Activated T-helper 2 cell treated with anti-CD3 and anti-CD28 coated beads, Interferon-gamma antibody, Interleukin-2, Interleukin-4, amounts not matched to agents 10 μg/mL and 5 μg/mL and 100 μg/mL, durations not matched to agents 14 hours and 24 hours and 36 hours (primary cell): ENCODE measurements at regions not wholly inside any gene's neighbourhood (a gene's known extent, or its start where the extent isn't known, plus 50 kb on each side); places are given as distances from the start of the nearest gene placed in this dataset.

Source experiments
- DNase-seq: peaks from one replicate; pipeline ENCODE4 v3.0.0; 2021; ENCODE audit warnings: low spot score
- H3K27ac Mint-ChIP-seq: one replicate; pipeline ENCODE4 v1.8.0; 2021; ENCODE audit warnings: mixed read lengths
- H3K27me3 Mint-ChIP-seq: one replicate; pipeline ENCODE4 v1.8.0; 2021; ENCODE audit warnings: low read depth, mixed read lengths
- H3K36me3 Mint-ChIP-seq: one replicate; pipeline ENCODE4 v1.8.0; 2021; ENCODE audit warnings: low read depth, mixed read lengths
- H3K4me1 Mint-ChIP-seq: one replicate; pipeline ENCODE4 v1.8.0; 2021; ENCODE audit warnings: low read depth, mixed read lengths
- H3K4me3 Mint-ChIP-seq: one replicate; pipeline ENCODE4 v1.8.0; 2021; ENCODE audit warnings: low read depth, mild to moderate bottlenecking, moderate library complexity, mixed read lengths
- H3K9me3 Mint-ChIP-seq: one replicate; pipeline ENCODE4 v1.8.0; 2021; ENCODE audit warnings: mixed read lengths
- intact Hi-C: fragments of 100-400 bp; cut with micrococcal nuclease; formaldehyde crosslinking; loops from one replicate; pipeline ENCODE4 v1.15.1; 2023

- DNase-seq = no peak
- intact Hi-C loops = no loop called here
- H3K4me3 Mint-ChIP-seq = no peak overlapping the region
- H3K27ac Mint-ChIP-seq = no peak overlapping the region
- peaks cover 9% of the 10 kb centered on the region for H3K9me3 Mint-ChIP-seq
- no peaks in the 10 kb centered on the region for H3K36me3 Mint-ChIP-seq
- no peaks in the 10 kb centered on the region for H3K27me3 Mint-ChIP-seq
- H3K4me1 Mint-ChIP-seq = no peaks in the 10 kb centered on the region
These were observed 216.4 kb downstream of the SLITRK5 start for GRCh38 chr13:87887459-87888123.

DNA sequence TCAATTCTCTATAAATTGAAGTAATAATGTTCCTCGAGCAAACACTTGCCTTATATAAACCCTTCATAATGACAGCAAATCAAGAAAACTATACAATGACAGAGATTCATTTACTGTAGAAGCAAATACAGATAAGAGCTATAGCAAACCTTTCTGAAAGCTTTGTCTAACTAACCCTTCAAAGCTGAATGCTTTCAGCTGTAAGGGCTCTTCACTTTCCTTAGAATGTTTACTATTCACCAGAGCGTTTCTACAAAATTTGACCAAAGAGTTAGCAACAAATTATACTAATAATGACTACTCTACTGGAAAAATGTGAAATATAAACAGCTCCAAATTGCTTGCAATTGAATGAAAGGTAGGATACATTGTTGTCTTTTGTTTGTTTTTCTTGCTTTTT, 218.1 kb downstream of the SLITRK5 start:
- no peak for DNase-seq

GRCh38 chr13:87893186-87893585, 222.0 kb downstream of the SLITRK5 start:
- intact Hi-C loops = no loop called here
- no peak overlapping the region for H3K27ac Mint-ChIP-seq
- H3K4me3 Mint-ChIP-seq = no peak overlapping the region
- no peaks in the 10 kb centered on the region for H3K9me3 Mint-ChIP-seq
- H3K4me1 Mint-ChIP-seq = no peaks in the 10 kb centered on the region
- no peaks in the 10 kb centered on the region for H3K36me3 Mint-ChIP-seq
- H3K27me3 Mint-ChIP-seq = no peaks in the 10 kb centered on the region
- DNase-seq = no peak

More for the DNA sequence above, 218.1 kb downstream of the SLITRK5 start:
- H3K4me1 Mint-ChIP-seq = no peaks in the 10 kb centered on the region
- H3K36me3 Mint-ChIP-seq = no peaks in the 10 kb centered on the region
- H3K27me3 Mint-ChIP-seq = no peaks in the 10 kb centered on the region
- intact Hi-C loops = no loop called here
- H3K9me3 Mint-ChIP-seq = peaks cover 9% of the 10 kb centered on the region
- H3K4me3 Mint-ChIP-seq = no peak overlapping the region
- H3K27ac Mint-ChIP-seq = no peak overlapping the region

- Mint-ChIP-seq H3K36me3 (no peaks in the 10 kb centered on the region), H3K9me3 (peaks cover 2% of the 10 kb centered on the region), H3K27me3 (no peaks in the 10 kb centered on the region), H3K4me1 (no peaks in the 10 kb centered on the region), H3K4me3 (no peak overlapping the region), H3K27ac (no peak overlapping the region)
- intact Hi-C loops = no loop called here
- DNase-seq = no peak
These were observed 222.9 kb downstream of the SLITRK5 start for GRCh38 chr13:87894059-87894458.

DNA sequence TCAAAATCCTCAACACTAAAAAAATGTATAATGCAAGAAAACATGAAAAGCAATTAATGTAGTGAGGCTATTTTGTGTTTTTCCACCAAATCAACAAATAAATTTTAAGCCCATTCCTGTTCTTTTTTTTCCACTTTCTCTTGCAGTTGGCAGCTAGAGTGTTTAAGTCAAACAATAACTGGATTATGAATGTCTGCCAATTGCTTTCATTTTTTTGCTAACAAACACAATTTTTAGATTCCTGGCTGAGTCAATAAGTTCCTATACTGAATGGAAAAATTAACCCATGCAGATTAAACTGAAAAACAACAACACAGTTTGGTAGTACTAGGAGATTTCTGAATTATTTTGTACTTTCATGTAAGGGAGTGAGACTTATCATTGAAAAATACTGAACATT, 232.4 kb downstream of the SLITRK5 start:
- Mint-ChIP-seq H3K36me3 (no peaks in the 10 kb centered on the region), H3K9me3 (peaks cover 19% of the 10 kb centered on the region), H3K27me3 (no peaks in the 10 kb centered on the region), H3K4me3 (no peak overlapping the region), H3K4me1 (no peaks in the 10 kb centered on the region), H3K27ac (no peak overlapping the region)
- DNase-seq = no peak
- intact Hi-C loops = no loop called here

DNA sequence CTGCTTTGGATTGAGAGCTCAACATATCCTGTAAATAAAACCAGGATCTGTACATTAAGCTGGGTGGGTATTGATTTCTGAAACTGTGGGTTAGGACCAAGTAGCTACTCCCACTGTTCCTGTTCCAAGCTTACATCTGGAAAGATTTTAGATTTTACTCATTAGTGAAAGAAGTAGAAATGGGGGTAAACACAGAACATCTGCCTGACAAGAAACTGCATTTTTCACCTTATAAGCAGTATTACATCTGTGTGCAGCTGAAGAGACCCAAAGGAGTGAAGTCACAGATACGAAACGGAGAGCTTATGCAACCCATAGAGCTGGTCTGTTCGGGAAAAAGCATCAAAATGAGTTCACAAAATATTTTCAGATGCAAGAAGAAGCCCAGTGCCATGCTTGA, 235.2 kb downstream of the SLITRK5 start:
- Mint-ChIP-seq H3K4me1 (no peaks in the 10 kb centered on the region), H3K9me3 (peaks cover 20% of the 10 kb centered on the region), H3K36me3 (no peaks in the 10 kb centered on the region), H3K4me3 (no peak overlapping the region), H3K27ac (no peak overlapping the region), H3K27me3 (no peaks in the 10 kb centered on the region)
- no peak for DNase-seq
- intact Hi-C loops = no loop called here

DNA sequence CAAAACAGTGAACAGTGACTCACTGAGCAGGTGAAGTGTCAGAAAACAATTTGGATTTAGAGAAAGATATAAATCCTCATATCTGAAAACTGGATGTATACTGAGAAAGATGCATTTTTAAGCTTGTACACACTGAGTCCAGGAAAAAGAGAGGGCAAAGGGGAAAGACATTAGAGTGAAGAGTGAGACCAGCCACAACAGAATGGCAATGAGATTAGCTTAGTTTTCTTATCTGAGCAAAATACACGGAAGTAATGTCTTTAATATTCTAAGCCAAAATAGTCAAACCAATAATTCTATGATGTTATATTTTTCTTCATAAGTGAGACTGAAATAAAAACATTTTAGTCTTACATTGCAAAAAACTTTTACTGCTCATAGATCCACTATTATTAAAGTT, 236.0 kb downstream of the SLITRK5 start:
- Mint-ChIP-seq H3K36me3 (no peaks in the 10 kb centered on the region), H3K27me3 (no peaks in the 10 kb centered on the region), H3K4me1 (no peaks in the 10 kb centered on the region), H3K27ac (no peak overlapping the region), H3K9me3 (peaks cover 19% of the 10 kb centered on the region), H3K4me3 (no peak overlapping the region)
- no peak for DNase-seq
- intact Hi-C loops = no loop called here

GRCh38 chr13:87919956-87920355, 248.8 kb downstream of the SLITRK5 start:
- H3K9me3 Mint-ChIP-seq = peaks cover 21% of the 10 kb centered on the region
- no peaks in the 10 kb centered on the region for H3K36me3 Mint-ChIP-seq
- H3K27ac Mint-ChIP-seq = no peak overlapping the region
- DNase-seq = no peak
- no peaks in the 10 kb centered on the region for H3K4me1 Mint-ChIP-seq
- no peaks in the 10 kb centered on the region for H3K27me3 Mint-ChIP-seq
- intact Hi-C loops = no loop called here
- H3K4me3 Mint-ChIP-seq = no peak overlapping the region

DNA sequence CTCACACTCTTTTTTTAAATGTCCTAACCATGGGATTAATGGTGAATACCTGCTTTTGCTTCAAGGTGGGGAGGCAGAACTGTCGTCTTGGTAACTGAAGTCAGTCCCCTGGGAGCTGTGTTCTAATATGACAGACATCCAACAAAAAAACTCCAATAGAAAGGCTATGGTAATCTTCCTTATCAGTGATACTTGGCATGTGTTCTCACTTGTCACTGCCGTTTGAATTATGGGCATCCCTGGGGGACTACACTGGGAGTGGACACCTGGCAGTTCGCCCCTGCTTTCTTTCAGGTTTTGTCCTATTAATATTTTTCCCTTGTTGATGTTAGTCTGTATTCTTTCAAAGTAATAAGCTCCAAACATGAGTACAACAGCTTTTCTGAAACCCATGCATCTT, 252.6 kb downstream of the SLITRK5 start:
- Mint-ChIP-seq H3K4me3 (no peak overlapping the region), H3K9me3 (peaks cover 26% of the 10 kb centered on the region), H3K4me1 (no peaks in the 10 kb centered on the region), H3K36me3 (no peaks in the 10 kb centered on the region), H3K27ac (no peak overlapping the region), H3K27me3 (no peaks in the 10 kb centered on the region)
- intact Hi-C loops = no loop called here
- no peak for DNase-seq

DNA sequence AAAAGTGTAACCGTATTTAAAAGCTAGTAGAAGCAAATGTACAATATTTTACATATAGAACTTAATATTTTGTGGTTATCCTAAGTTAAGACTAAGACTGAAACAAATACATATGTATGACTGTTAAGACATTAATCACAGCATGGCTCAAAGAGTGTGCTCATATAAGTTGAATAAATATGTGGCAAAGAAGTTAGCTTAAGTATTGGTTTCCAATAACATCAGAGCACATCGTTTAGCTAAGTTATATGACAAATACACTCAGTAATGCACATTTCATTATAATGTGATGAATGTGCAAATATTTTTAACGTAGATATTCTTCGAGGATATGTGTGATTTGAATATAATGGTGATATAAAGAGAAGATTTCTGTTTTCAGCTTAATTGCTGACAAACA, 253.8 kb downstream of the SLITRK5 start:
- intact Hi-C loops = no loop called here
- no peak overlapping the region for H3K4me3 Mint-ChIP-seq
- DNase-seq = no peak

DNA sequence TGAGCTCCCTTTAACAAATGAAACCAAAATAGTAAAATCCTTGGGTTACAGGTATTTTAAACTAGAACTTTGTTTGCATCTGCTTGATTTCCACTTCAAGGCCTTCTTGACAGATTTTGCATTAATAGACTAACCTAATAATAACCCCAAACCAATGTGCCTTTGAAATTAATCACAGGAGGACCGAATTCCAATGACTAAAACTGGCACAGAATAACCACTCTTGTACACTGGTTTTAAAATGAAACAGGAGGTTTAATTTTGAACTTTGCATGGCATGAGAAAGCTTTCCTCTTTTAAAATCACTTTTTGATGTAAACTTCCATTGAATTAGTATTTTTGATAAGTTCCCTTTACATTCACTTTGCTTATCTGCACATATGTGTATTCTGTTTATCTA, 269.6 kb downstream of the SLITRK5 start:
- no peaks in the 10 kb centered on the region for H3K4me1 Mint-ChIP-seq
- no peak overlapping the region for H3K4me3 Mint-ChIP-seq
- intact Hi-C loops = no loop called here
- H3K36me3 Mint-ChIP-seq = no peaks in the 10 kb centered on the region
- no peaks in the 10 kb centered on the region for H3K27me3 Mint-ChIP-seq
- no peak overlapping the region for H3K27ac Mint-ChIP-seq
- peaks cover 15% of the 10 kb centered on the region for H3K9me3 Mint-ChIP-seq
- no peak for DNase-seq

More for the DNA sequence above, 253.8 kb downstream of the SLITRK5 start:
- Mint-ChIP-seq H3K4me1 (no peaks in the 10 kb centered on the region), H3K9me3 (peaks cover 26% of the 10 kb centered on the region), H3K27ac (no peak overlapping the region), H3K36me3 (no peaks in the 10 kb centered on the region), H3K27me3 (no peaks in the 10 kb centered on the region)

- Mint-ChIP-seq H3K27me3 (no peaks in the 10 kb centered on the region), H3K36me3 (no peaks in the 10 kb centered on the region), H3K4me1 (no peaks in the 10 kb centered on the region), H3K27ac (no peak overlapping the region), H3K9me3 (peaks cover 15% of the 10 kb centered on the region), H3K4me3 (no peak overlapping the region)
- DNase-seq = no peak
- intact Hi-C loops = no loop called here
These were observed 270.1 kb downstream of the SLITRK5 start for GRCh38 chr13:87941226-87941625.

- Mint-ChIP-seq H3K9me3 (peaks cover 15% of the 10 kb centered on the region), H3K27me3 (no peaks in the 10 kb centered on the region), H3K4me1 (no peaks in the 10 kb centered on the region), H3K27ac (no peak overlapping the region), H3K36me3 (no peaks in the 10 kb centered on the region), H3K4me3 (no peak overlapping the region)
- intact Hi-C loops = no loop called here
- DNase-seq = no peak
These were observed 271.0 kb downstream of the SLITRK5 start for GRCh38 chr13:87942205-87942604.

DNA sequence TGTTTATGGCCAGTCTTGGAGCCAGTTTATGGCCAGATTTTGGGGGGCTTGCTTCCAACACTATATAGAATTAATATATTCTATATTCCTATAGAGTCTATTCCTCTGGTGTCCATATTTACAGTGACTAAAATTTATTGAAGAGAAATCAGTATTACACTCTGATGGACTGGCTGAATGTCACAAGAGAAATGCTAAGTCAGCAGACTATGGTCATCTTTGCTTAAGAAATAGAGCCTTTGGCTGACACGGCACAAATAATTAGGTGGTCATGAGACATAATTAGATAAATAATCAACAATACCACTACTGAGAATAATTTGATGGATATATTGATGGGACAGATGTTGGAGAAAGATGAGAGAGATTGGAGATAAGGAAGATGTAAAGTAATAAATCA, 272.9 kb downstream of the SLITRK5 start:
- intact Hi-C loops = no loop called here
- Mint-ChIP-seq H3K4me1 (no peaks in the 10 kb centered on the region), H3K27ac (no peak overlapping the region), H3K4me3 (no peak overlapping the region), H3K9me3 (peaks cover 12% of the 10 kb centered on the region), H3K27me3 (no peaks in the 10 kb centered on the region), H3K36me3 (no peaks in the 10 kb centered on the region)
- no peak for DNase-seq
